NCI-H146 treated with DMSO at 0.1 percent for 48 hours (cell line): ENCODE measurements at regions not wholly inside any gene's neighbourhood (a gene's known extent, or its start where the extent isn't known, plus 50 kb on each side); places are given as distances from the start of the nearest gene placed in this dataset.
"Not testable (repeated sequence)": the region's sequence is repeated elsewhere in the genome, so short reads cannot be mapped to it uniquely, and the experiment has no call there.

ENCODE experiments used
- DNase-seq: peaks from one replicate; lab custom pipeline; 2025; ENCODE audit not compliant: unreplicated experiment; lab: John Stamatoyannopoulos, UW

DNA sequence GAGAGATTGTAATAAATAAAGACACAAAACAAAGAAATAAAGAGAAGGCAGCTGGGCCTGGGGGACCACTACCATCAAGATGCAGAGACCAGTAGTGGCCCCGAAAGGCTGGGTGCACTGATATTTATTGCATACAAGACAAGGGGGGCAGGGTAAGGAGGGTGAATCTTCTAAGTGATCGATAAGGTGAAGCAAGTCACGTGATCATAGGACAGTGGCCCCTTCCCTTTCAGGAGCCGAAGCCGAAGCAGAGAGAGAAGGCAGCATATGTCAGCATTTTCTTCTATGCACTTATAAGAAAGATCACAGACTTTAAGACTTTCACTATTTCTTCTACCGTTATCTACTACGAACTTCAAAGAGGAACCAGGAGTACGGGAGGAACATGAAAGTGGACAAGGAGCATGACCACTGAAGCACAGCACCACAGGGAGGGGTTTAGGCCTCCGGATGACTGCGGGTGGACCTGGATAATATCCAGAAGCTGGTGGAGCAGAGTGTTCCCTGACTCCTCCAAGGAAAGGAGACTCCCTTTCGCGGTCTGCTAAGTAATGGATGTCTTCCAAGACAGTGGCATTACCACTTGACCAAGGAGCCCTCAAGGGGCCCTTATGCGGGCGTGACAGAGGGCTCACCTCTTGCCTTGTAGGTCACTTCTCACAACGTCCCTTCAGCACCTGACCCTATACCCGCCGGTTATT lies 126.4 kb downstream of the RBM46 start:
- not testable (repeated sequence) for DNase-seq

DNA sequence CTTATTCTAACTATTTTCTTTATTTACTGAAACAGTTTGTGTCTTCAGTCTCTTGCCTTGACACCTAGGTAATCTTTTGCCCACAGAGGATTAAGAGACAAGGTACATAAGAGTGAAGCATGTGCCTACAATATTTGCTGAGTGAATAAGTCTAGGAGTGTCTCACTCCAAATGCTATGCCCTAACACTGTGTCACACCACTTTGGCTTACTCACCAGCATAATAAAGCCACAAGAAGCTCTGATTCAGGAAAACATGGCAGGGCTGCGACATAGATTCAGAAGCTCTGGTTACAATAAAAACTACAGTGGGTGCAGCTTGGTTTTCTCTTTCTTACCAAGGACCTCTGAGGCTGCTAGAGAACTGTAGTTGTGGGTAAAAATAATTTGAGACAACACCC lies 127.1 kb downstream of the RBM46 start:
- no peak for DNase-seq

DNA sequence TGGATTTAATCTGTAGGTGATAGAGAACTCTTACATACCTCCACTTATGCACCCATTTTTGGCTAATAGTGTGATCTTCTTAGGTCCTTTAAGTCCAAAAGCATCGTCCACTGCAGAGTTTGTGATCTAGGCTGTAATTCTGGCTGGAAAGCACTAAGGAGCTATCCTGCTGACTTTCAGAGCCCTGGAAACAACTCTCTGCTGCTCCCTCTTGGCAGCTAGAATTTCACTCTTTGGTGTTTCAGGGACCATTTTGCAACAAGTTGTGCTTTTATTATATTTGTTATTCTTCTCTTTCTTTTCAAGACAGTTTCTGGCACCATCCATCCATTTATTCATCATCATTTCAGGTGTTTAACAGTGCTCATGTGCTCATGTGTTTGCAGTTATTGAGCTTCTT lies 130.0 kb downstream of the RBM46 start:
- no peak for DNase-seq

DNA sequence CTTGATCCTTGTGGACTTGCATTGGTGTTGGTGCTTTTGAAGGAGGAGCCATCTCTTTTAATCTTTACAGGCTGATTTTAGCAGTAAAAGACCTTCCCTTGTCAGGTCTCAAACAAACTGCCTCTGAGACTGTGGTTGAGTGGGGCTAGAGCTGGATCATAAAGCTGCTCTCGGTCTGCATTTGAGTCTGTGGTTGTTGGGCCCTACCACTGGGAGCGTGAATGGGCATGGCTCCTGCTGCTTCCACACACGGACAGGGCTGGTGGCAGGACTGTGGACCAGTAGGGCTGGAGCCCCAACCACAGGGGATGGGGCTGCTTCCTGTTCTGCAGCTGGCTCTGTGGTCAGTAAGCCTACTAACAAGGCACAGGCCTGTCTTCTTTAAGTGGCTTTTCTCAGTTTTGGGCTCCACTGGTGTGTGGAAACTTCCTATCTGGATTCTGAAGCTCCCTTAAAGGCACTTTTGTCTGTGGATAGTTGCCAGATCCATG lies 130.6 kb downstream of the RBM46 start:
- DNase-seq, result no peak

DNA sequence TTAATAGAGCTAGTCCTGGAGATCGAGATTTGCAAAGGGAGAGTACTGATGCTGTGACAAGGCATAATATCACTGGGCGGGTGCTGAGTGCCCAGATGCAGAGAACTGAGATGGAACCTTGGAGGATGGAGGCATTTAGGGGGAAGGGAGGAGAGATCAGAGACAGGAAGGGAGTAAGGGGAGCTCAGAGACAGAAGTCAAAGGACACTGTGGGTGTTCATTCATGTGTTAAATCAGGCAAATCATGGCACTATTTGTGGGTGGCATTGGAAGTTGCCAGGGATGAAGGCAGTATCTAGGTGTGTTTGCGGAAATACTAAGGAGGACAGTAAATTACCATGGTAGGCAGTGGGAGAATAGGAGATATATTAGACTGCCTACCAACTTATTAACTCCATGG lies 135.0 kb downstream of the RBM46 start:
- DNase-seq, result no peak

DNA sequence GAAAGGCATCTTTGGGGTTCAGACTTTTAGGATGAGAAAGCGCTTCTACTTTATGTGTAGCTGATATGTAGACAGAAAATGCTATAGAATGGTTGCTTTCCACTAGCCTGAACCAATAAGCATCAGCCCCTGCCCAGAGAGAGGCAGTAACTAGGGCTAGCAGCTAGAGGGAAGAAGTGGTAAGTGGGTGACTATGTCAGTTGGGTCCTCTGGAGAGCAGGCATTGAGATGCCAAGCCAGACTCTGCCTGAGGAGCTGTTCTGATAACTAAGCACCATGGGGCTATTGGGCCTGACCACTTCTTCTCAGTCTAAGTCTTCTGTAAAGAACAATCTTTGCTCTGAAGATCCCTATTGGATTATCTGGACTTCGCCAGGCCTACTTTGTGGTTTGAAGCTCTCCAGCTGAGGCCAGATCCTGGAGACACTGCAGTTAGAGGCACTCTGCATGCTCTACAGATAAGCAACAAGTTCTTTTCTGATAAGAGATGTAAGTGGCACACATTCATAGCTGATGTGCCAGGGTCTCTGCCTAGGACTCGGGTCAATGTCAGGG lies 146.1 kb downstream of the RBM46 start:
- DNase-seq, result no peak

DNA sequence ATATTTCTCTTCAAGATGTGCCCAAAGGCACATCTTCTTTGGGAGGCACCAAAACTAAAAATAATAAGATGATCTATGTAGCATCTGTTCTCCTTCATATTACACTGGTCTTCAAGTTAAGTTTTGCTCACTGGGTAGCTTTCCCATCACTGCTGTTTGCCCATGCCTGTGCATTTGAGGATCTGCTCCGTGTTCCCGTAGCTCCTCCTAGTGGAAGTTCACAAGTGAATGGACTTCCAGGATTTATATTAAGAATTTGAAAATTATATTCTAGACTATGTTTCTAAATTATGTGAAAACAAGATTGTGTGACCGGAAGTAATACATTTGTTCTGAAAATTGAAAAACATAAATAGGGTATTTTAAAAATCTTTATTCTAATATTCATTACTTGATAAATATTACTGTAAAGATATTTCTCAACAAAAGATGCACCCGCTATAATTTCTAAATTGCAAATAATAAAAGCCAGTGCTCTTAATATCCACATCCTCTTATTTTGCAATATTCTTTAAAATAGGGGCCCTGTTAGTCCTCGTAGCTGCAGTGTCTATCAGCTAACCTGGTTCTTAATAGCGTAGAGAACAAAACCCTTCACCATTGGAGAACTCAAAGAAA lies 147.7 kb downstream of the RBM46 start:
- DNase-seq, result no peak

DNA sequence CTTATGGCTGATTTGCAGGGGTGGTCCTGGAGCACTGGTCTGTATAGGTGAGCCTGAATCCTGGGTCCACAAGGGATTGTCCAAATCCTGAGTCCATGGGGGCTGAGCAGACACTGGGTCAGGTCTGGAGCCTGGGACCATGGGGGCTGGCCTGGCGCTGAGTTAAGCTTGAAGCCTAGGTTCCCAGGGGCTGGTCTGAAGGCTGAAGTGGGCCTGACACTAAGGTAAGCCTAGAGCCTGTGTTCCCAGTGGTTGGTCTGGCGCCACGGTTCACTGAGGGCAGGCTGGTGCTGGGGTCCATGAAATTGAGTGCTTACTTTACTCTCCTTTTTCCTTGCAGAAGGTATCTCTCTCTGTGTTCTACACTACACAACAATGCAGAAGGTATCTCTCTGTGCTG lies 155.8 kb downstream of the RBM46 start:
- DNase-seq, result no peak

DNA sequence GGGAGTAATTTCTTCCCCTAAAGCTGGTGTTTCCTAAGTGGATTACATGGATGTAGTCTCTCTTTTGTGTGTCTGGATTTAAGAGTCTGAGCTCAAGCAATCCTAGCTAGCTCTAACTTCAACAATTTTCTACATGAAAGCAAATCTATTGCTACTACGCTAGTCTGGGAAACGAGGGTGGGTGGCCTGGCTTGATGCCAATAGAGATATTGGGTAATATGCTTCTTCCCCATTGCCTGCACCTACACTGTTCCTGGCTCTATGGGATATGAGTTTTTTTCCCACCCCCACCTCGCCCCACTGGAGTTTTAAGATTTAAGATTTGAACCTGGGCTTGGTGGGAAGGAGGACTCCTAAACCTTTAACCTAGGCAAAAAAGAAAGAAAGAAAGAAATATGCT lies 158.8 kb downstream of the RBM46 start:
- DNase-seq, result no peak

DNA sequence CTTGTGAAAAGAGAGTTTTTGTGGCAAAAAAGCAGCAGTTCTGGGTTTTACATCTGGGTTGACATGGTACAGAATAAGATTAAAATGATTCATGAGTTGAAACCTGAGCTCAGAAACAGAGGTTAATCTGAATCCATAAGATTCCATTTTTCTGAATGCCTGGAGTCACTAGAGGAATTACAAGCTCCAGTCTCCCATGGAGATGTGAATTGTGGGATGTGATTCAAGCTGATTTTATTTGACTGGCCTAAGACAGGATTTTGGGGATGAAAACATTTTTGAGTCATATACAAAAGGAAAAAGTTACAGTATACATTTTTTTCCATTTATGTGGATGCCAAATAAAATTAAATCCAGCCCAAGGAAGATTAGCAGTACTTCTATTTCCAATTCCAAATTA lies 161.1 kb downstream of the RBM46 start:
- DNase-seq, result no peak

DNA sequence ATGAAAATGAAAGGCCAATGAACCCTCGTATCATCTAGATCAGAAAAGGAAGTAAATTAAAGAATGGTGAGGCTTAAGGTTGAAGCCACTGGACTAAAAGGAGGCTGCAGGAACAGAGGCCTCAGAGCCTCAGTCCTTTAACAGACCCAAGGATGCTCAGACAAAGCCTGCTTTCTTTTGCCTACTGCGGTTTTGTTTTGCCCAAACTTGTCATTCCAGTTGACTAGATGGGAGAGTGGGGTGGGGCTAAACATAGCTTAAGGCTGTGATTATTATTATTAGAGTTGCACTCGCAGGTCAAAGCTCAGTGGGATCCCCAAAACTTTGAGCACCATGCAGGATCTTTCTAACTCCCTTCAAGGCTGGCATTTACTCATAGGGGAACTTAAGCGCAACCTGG lies 163.9 kb downstream of the RBM46 start:
- no peak for DNase-seq

DNA sequence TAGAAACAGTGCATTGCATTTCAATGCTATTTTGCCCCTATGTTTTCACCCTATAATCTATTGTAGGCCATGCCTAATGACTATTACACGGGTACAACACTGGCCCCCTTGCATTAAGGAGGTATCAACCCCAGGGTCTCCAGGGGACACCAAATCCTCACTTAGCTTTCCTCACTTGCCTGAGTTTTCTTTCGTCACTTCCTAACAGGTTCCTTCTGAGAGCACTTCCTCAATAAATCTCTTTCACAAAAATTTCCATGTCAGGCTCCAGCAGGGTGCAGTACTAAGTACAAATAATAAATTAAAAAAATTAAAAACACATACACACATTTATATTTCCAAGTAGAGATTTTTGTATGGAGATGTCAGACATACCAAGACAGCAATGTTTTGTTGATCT lies 165.0 kb downstream of the RBM46 start:
- DNase-seq, result no peak

DNA sequence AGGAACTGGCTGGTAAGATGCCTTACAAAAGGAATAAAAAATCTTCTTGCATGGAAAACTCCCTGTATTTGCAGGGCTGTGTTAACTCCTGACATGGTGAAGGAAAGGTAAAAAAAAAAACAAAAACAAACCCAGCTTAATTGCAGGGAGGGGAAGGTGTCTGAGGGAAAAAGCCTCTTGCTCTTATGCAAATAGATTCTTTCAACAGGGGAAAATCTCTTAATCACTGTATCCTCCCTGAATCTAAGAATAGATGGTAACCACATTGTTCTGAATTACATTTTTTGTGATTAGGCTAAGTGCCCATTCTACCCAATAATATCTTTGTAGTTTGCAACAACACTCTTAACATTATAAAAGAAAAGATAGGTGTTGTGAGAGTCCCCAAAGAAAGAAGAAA lies 172.6 kb downstream of the RBM46 start:
- no peak for DNase-seq

DNA sequence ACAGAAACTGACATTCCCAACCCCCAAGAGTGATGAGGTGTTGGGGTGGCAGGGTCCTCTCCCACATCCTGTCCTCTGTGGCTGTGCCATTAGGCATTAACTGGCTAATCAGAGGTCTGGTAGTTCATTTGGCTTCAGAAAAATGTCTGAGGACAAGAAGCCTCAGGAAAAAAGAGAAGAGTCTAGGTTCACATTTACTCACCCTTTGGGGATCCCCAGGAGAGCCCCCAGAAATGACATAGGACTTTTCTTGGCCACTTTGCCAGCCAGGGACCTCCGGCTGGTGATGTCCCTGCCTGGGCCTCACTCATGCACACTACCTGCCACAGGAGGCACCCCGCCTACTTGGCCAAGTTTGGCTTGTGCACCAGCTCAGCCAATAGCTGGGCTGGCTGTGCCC lies 173.0 kb downstream of the RBM46 start:
- DNase-seq, result no peak

DNA sequence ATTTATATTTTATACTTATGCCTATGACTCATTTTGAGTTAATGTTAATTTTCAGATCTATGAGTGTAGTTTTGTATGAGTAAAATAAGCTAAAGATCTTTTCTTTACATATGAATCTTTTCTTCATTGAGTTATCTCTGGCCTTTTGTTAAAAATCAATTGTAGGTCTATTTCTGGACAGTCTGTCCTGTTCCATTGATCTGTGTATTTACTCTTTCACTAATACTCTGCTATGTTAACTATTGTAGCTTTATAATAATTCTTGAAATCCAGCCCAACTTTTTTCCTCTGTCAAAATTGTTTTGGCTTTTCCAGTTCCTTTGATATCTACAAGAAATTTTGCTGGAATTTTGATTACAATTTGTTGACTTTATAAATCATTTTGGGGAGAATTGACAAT lies 177.0 kb downstream of the RBM46 start:
- DNase-seq, result no peak

DNA sequence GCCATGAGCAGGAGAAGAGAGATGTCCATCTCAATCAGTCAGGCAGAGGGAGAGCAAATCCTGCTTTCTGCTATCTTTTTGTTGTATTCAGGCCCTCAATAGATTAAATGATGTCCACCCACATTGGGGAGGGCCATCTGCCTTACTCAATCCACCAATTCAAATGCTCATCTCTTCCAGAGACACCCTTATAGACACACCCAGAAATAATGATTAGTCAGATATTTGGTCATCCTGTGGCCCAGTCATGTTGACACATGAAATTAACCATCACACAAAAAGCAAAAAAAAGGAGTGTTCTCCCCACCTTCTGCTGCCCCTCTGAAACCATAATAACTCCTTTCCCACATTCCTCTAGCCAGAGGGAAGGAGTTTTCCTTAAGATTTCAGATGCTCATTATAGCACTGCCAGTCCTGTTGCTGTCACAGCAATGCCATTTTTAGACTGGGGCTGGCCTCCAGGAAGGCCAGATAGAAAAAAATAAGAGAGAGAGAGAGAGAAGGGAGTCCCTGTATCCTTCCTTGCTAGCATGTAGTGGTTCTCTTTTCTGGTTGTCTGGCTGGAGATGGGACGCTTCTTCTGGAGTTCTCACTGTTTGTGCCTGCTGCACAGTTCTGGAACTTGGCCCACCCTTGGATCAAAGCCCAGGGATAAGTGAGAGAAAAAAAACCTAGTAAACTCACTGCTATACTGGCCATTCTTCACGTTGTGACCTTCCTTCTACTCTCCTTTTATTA lies 177.7 kb downstream of the RBM46 start:
- DNase-seq, result no peak

DNA sequence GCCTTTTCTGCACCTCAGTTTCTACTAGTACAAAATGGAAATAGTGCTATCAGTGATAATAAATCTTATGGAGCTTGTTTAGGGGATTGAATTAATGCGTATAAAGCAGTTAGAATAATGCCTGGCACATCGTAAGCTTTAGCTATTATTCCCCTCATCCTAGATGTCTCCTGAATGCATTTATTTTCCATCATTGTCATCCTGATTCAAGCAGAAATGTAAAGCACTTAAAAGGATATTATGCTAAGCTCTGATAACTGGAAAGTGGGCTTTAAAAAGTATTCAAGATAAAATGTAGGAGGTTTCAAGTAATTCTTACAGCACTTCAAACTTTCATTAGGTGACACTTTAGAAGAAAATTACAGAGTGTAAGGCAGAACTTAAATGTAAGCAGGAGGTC lies 178.7 kb downstream of the RBM46 start:
- DNase-seq, result no peak

DNA sequence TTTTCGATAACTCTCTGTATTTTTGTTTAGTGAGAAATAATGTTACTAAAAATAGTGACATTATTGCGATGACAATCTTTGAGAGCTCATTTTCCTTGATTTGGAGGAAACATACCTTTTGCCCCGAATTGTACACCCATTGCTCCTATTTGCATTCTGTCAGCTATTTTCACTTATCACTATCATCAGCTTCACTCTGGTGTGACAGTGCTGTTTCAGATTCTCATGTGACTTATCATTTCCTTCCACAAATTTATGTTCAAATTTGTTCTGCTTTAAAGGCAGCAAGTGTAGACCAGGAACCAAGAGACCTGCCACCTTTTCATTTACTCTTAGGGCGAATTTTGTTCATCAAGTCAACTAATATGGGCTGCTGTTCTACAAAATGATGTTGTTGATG lies 179.4 kb downstream of the RBM46 start:
- no peak for DNase-seq

DNA sequence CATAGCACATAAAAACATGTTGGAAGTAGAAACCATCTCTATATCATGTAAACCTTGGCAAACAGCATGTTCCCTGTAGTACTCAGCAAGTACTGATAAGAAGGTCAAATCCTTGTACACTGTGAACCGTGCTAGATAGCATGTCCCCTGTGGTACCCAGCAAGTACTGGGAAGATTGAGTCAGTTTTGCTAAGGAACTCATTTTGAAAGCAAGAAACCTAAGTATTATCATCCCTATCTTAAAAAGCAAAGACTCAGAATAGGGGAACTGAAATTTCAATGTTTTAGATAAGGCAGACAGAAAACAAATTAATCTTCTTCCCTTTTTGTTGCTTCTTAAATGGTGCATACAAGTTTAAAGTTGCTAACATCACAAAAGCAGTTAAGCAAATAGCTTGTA lies 180.2 kb downstream of the RBM46 start:
- DNase-seq, result no peak

DNA sequence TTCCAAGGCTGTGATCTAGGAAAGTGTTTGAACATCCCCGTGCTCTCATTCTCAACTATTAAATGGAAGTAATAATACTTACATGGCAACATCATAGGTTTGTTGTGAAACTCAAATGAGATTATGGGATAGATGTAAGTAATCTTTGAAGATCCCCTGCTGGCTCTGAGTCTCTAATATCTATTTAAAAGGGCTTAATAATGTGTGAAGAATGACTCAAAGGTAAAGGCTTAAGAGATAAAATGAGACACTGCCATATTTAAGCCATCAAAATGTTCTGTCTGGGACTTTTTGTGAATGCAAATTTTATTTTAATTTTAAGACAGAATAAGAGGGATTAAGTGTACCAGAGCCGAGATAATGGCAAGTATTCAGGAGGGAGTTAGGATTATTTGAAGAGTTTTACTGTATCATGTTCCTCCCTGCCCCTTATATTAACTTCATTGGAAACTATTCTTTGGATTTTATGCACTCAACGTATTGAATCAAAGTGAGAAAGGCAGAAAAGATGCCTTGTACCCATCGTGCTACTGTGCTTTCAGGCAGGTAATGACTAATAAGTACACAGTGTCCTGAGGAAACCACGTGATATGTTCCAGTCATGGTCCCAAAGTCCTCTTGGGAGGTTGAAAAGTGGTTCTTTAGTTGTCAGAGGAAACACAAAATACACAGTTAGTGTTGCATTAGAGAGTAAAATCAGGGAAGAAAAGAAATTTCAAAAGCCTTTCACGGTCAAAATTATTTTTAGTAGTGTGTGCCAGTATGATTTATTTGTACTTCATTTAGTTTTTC lies 192.4 kb downstream of the RBM46 start:
- no peak for DNase-seq

DNA sequence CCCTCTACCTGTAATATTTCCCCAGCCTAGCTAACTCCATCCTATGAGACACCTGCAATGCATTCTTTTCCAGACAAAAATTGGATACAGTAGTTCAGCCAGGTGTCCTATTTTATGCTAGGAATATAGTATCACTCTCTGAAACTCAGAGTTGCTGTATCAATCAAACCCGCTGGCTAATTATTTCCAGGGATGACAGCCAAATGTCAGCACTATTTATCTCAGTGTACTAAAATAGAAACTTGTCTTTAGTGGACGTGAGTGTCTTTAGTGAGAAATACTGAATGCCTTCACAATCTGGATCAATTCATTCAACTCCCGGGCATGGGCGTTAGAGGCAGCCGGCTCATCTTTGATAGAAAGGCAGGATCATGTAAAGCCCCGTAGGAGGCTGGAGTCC lies 196.2 kb downstream of the RBM46 start:
- DNase-seq, result no peak
